GM18498 (cell line): ENCODE measurements at regions not wholly inside any gene's neighbourhood (a gene's known extent, or its start where the extent isn't known, plus 50 kb on each side); places are given as distances from the start of the nearest gene placed in this dataset.

Experiments
- ATAC-seq: cut with Tn5 transposase; IDR thresholded peaks from one replicate; pipeline ENCODE4 v1.9.1; 2021; ENCODE audit warnings: mild to moderate bottlenecking, moderate library complexity; ENCODE audit not compliant: unreplicated experiment

GRCh38 chr1:219119839-219120238 is 53.8 kb upstream of the LYPLAL1 start:
- ATAC-seq = no peak

GRCh38 chr1:219120624-219121544 is 52.8 kb upstream of the LYPLAL1 start:
- no peak for ATAC-seq

- ATAC-seq = no peak
These were observed 52.0 kb upstream of the LYPLAL1 start for GRCh38 chr1:219121679-219122078.

GRCh38 chr1:219123036-219123435 is 50.6 kb upstream of the LYPLAL1 start:
- ATAC-seq = no peak
